ENCODE measurements at regions not wholly inside any gene's neighbourhood (a gene's known extent, or its start where the extent isn't known, plus 50 kb on each side); places are given as distances from the start of the nearest gene placed in this dataset.

DNA sequence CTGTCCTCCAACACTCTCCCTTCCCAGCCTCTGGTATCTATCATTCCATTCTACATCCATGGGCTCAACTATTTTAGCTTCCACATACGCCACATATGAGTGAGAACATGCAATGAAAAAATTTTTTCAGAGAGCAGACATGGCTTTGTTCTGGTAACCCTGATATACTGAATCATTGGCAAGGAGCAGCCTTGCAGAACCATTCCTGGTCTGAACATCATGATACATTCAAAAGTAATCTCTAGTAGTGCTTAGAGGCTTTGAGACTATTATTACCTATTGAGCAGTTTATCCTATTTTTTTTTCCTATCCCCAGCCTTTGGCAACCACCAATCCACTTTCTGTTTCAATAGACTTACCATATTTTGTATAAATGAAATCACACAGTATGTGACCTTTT lies 393.1 kb upstream of the KCNH7 start:
- no peak overlapping the region for H3K4me3 ChIP-seq (ENCODE audit: low read depth, low read length)
- no peak overlapping the region for H3K27ac ChIP-seq
- no peaks in the 10 kb centered on the region for H3K36me3 ChIP-seq (replicated peaks)
- H3K27me3 ChIP-seq (replicated peaks), result no peaks in the 10 kb centered on the region
- no peak for DNase-seq
- in situ Hi-C loops (cut with HindIII; ENCODE audit: low pct_ligation_motif_present, low sequenced_read_pairs), result no loop called here
- TF ChIP-seq, protein P1, sequence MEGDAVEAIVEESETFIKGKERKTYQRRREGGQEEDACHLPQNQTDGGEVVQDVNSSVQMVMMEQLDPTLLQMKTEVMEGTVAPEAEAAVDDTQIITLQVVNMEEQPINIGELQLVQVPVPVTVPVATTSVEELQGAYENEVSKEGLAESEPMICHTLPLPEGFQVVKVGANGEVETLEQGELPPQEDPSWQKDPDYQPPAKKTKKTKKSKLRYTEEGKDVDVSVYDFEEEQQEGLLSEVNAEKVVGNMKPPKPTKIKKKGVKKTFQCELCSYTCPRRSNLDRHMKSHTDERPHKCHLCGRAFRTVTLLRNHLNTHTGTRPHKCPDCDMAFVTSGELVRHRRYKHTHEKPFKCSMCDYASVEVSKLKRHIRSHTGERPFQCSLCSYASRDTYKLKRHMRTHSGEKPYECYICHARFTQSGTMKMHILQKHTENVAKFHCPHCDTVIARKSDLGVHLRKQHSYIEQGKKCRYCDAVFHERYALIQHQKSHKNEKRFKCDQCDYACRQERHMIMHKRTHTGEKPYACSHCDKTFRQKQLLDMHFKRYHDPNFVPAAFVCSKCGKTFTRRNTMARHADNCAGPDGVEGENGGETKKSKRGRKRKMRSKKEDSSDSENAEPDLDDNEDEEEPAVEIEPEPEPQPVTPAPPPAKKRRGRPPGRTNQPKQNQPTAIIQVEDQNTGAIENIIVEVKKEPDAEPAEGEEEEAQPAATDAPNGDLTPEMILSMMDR (IDR thresholded peaks at IDR 0.05; ENCODE audit: low read depth, low read length, missing control alignments), result no peak

DNA sequence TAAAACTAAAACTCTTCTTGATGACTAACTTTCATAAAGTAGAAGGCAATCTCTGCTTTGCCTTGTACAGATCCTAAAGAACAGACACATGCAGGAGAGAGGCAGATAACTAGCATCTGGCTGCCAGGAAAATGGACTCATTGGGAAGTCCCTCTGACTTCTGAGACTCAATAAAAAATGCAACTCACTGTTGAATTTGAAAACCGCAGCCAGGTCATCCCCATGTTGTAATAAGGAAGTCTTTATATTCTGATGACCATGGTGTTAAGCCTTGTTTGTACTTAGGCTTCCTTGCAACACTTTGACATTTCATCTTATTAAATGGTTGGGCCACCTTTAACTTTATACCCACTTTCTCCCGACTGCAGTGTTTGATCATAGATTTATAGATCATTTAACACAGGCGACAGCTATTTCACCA lies 375.1 kb upstream of the KCNH7 start:
- TF ChIP-seq, protein P1 (IDR thresholded peaks at IDR 0.05; ENCODE audit: low read depth, low read length, missing control alignments), result no peak
- DNase-seq, result peak; percentile 17

DNA sequence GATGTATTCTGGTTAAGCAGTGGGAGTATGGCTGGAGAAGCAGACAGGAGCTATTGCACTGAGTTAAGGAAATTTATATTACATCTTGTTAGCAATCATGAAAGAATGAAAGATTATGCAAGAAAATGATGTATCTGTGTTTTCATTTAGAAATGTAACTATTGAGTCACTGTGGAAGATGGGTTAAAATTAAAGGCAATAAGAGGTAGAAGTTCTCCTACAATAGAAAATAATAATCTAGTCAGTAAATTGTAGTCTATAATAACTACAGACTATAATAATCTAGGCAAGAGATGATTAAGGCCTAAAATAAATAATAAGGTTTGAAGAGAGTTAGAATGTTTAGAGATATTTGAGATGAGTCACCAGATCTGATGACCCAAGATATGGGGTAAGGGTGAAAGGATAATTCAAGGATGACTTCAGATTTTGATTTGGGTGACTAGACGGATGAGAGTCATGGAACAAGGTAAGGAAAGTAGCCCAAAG lies 371.9 kb upstream of the KCNH7 start:
- peak; percentile 20 for DNase-seq
- Histone ChIP-seq H3K36me3 (replicated peaks) (no peaks in the 10 kb centered on the region), H3K27ac (peak overlapping the region; percentile 31), H3K27me3 (replicated peaks) (no peaks in the 10 kb centered on the region), H3K4me3 (ENCODE audit: low read depth, low read length) (no peak overlapping the region)
- in situ Hi-C loops (cut with HindIII; ENCODE audit: low pct_ligation_motif_present, low sequenced_read_pairs), result no loop called here
- TF ChIP-seq, protein P1 (IDR thresholded peaks at IDR 0.05; ENCODE audit: low read depth, low read length, missing control alignments), result no peak

More for the DNA sequence above, 375.1 kb upstream of the KCNH7 start:
- no peak overlapping the region for H3K27ac ChIP-seq
- no peaks in the 10 kb centered on the region for H3K36me3 ChIP-seq (replicated peaks)
- H3K27me3 ChIP-seq (replicated peaks), result no peaks in the 10 kb centered on the region
- in situ Hi-C loops (cut with HindIII; ENCODE audit: low pct_ligation_motif_present, low sequenced_read_pairs), result no loop called here
- H3K4me3 ChIP-seq (ENCODE audit: low read depth, low read length), result no peak overlapping the region

DNA sequence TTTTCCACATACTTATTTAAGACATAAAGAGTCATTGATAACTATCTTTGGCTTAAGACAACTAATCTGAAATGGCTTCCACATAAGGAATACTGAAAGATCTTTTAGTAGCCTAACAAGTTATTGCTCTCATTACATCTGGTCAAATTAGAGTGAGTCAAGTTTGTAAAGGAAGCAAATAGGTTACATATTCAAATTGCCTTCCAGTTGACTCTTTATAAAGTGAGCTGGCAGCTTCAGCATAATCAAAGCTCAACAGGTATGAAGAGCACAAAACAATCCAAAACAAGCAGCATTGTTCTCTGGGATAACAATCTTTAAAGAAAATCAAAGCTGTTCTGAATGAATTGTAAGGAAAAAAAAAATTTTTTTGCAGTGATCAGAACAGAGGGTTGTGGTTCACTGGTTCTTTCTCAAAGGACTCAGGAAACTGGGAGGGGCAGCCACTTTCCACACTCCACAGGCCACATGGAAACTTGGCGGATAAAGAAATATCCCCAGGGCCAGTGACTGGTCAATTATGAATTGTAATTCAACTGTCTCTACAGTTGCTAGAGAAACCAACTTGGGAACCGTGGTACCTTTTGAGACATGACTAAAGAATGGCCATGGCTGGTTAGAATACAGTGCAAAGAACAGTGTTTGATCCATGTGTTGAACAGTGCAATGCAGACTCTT lies 369.3 kb upstream of the KCNH7 start:
- Histone ChIP-seq H3K27ac (no peak overlapping the region), H3K4me3 (ENCODE audit: low read depth, low read length) (no peak overlapping the region), H3K27me3 (replicated peaks) (no peaks in the 10 kb centered on the region), H3K36me3 (replicated peaks) (no peaks in the 10 kb centered on the region)
- TF ChIP-seq, protein P1 (IDR thresholded peaks at IDR 0.05; ENCODE audit: low read depth, low read length, missing control alignments), result no peak
- no peak for DNase-seq
- in situ Hi-C loops (cut with HindIII; ENCODE audit: low pct_ligation_motif_present, low sequenced_read_pairs), result no loop called here

DNA sequence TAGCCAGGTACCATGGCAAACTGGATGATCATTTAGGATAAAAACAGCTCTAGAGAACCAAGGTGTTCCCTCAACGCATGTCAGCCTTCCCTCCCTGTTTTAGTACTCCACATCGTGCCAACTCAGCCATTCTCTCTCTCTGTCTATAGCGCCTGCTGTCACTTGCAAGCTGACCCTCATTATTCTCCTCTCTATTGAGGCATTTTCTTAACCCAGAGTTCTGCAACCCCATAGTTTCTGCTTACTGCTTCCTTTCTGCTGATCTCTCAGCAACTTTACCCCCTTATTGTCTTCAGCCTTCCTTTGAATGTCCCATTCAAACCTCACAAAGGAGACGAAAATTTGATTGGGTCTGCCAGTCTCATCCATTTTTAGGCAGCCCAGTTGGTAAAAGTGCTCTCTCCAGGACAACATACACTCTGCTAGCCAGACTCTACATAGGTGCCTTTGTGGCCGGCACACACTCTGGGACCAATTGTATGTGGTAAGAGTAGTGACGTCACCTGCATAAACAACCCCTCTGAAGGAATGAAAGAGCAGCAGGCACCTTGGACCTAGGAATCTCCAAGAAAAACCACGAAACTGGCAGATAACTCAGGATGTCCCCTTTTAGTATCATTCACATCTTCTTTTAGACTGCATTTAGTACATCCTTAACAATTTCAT lies 367.2 kb upstream of the KCNH7 start:
- Histone ChIP-seq H3K36me3 (replicated peaks) (no peaks in the 10 kb centered on the region), H3K4me3 (ENCODE audit: low read depth, low read length) (no peak overlapping the region), H3K27ac (no peak overlapping the region), H3K27me3 (replicated peaks) (no peaks in the 10 kb centered on the region)
- DNase-seq, result no peak
- TF ChIP-seq, protein P1 (IDR thresholded peaks at IDR 0.05; ENCODE audit: low read depth, low read length, missing control alignments), result no peak
- in situ Hi-C loops (cut with HindIII; ENCODE audit: low pct_ligation_motif_present, low sequenced_read_pairs), result no loop called here

Measured in brain microvascular endothelial cell (primary cell).